Cardiac muscle cell (in vitro differentiated cells and primary cell): ENCODE measurements at regions not wholly inside any gene's neighbourhood (a gene's known extent, or its start where the extent isn't known, plus 50 kb on each side); places are given as distances from the start of the nearest gene placed in this dataset.

Source experiments
- DNase-seq, 2 donors: peaks; one replicate each; pipeline versions ENCODE4 v3.0.0 to v3.0.0-alpha.2; 2010 to 2017; ENCODE audit warnings: low read depth in 1 of 2, low spot score in 1 of 2
- H3K27ac ChIP-seq: fragments of 200-600 bp; sonication (generic); 2 replicates; pipeline ENCODE4 v1.5.1; 2016
- H3K27me3 ChIP-seq: fragments of 200-600 bp; sonication (generic); 2 replicates; pipeline ENCODE4 v1.6.0; 2016; ENCODE audit warnings: control low read depth
- H3K36me3 ChIP-seq: fragments of 200-600 bp; sonication (generic); 2 replicates; pipeline ENCODE4 v1.5.1; 2016; ENCODE audit warnings: control low read depth
- H3K4me1 ChIP-seq: fragments of 200-600 bp; sonication (generic); 2 replicates; pipeline ENCODE4 v1.8.1; 2017; ENCODE audit warnings: low read depth, mild to moderate bottlenecking, mixed run types
- H3K4me3 ChIP-seq: fragments of 200-600 bp; sonication (generic); 2 replicates; pipeline ENCODE4 v1.5.1; 2016; ENCODE audit warnings: mild to moderate bottlenecking
- H3K9me3 ChIP-seq: fragments of 200-600 bp; sonication (generic); 2 replicates; pipeline ENCODE4 v1.5.1; 2017; ENCODE audit warnings: low read depth, mild to moderate bottlenecking, control low read depth
- CTCF ChIP-seq: IDR thresholded peaks from 2 replicates; pipeline ENCODE4 v1.5.1; 2012; ENCODE audit warnings: low read depth, mild to moderate bottlenecking, low read length

GRCh38 chr1:193435781-193436180 lies 249.4 kb upstream of the B3GALT2 start:
- Histone ChIP-seq H3K27me3 (no peaks in the 10 kb centered on the region), H3K36me3 (no peaks in the 10 kb centered on the region), H3K4me1 (no peaks in the 10 kb centered on the region), H3K27ac (no peak overlapping the region), H3K9me3 (no peaks in the 10 kb centered on the region), H3K4me3 (no peak overlapping the region)
- TF ChIP-seq CTCF, result no peak
- DNase-seq, result no peak

- TF ChIP-seq CTCF, result no peak
- Histone ChIP-seq H3K36me3 (no peaks in the 10 kb centered on the region), H3K4me1 (no peaks in the 10 kb centered on the region), H3K4me3 (no peak overlapping the region), H3K27ac (no peak overlapping the region), H3K27me3 (no peaks in the 10 kb centered on the region), H3K9me3 (no peaks in the 10 kb centered on the region)
- DNase-seq, result peak in 1 of 2 donors; percentile 81
Measured at GRCh38 chr1:193434319-193434718, 247.9 kb upstream of the B3GALT2 start.

GRCh38 chr1:193433599-193433998 lies 247.2 kb upstream of the B3GALT2 start:
- Histone ChIP-seq H3K36me3 (no peaks in the 10 kb centered on the region), H3K9me3 (no peaks in the 10 kb centered on the region), H3K4me1 (no peaks in the 10 kb centered on the region), H3K27ac (no peak overlapping the region), H3K27me3 (no peaks in the 10 kb centered on the region), H3K4me3 (no peak overlapping the region)
- no peak for DNase-seq
- TF ChIP-seq CTCF, result no peak

GRCh38 chr1:193432979-193433587 lies 246.7 kb upstream of the B3GALT2 start:
- no peaks in the 10 kb centered on the region for H3K36me3 ChIP-seq
- H3K27me3 ChIP-seq, result no peaks in the 10 kb centered on the region
- H3K4me1 ChIP-seq, result no peaks in the 10 kb centered on the region
- no peak for DNase-seq
- H3K9me3 ChIP-seq, result no peaks in the 10 kb centered on the region
- TF ChIP-seq CTCF, result no peak
- no peak overlapping the region for H3K27ac ChIP-seq
- no peak overlapping the region for H3K4me3 ChIP-seq

- Histone ChIP-seq H3K4me1 (peaks cover 11% of the 10 kb centered on the region), H3K27me3 (no peaks in the 10 kb centered on the region), H3K9me3 (no peaks in the 10 kb centered on the region), H3K36me3 (no peaks in the 10 kb centered on the region), H3K27ac (no peak overlapping the region), H3K4me3 (no peak overlapping the region)
- TF ChIP-seq CTCF, result no peak
- no peak for DNase-seq
Measured at GRCh38 chr1:193431265-193431977, 245.0 kb upstream of the B3GALT2 start.
